Stimulated activated CD8-positive, alpha-beta memory T cell treated with anti-CD3 and anti-CD28 coated beads, Interleukin-15, amount 100 ng/mL, for 1 hour (primary cell): ENCODE measurements at regions not wholly inside any gene's neighbourhood (a gene's known extent, or its start where the extent isn't known, plus 50 kb on each side); places are given as distances from the start of the nearest gene placed in this dataset.
"Not testable (repeated sequence)": the region's sequence is repeated elsewhere in the genome, so short reads cannot be mapped to it uniquely, and the experiment has no call there.

Experiments used
- DNase-seq: peaks from one replicate; pipeline ENCODE4 v3.0.0-alpha.2; 2020; ENCODE audit warnings: low read depth

DNA sequence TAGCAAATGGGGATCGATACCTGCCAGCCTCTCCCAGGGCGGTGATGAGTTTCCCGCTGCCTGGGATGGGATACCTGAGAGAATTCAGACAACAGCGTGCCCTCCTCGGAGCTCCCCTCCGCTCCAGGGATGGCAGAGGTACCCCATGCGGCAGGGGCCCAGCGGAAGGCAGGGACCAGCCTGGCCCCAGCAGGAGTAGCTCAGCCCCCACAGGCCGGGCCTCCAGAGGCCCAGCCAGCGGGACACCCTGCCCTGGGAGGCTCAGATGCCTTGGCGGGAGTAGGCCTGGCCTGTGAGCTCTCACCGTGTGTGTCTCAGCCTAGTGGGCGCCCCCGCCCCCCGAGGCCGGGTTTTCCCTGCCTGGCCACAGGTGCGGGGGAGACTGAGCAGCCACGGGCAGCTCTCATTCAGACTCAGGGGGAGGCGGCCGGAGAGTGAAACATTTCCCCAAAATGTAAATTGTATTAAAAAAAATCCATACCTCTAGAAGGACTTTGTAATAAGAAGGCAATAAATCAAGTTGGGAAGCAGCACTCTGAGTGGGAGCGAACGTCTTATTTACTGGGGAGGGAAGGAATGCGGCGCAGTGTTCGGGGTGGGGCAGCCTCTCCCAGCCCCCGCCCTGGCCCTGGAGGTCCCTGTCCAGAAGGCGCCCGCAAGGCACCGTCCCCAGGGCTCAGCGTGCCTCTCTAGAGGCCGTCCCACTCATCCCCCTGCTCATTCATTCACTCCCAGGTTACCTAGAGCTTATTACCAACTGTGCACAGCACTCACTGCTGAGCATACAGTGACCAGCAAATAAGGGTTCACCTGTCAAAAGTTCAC is 888.0 kb downstream of the BRD1 start:
- no peak for DNase-seq

DNA sequence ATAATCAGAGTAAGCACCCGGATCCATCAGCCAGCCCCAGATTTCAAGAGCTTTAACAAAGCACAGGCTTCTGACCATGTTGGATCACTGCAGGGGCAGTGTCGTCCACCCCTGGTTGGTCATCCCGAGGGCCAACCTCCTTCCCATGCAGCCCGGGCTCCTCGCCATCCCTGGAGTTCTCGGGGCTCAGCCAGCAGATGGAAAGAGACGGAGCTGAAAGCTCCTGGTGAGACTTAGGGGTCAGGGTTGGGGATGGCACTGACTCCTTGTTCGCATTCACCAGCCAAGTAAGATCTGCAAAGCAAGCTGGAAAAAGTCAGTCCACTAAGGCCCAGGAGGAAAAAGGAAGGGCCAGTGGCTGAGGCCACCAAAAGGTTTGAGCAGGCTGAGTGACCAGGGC is 888.9 kb downstream of the BRD1 start:
- no peak for DNase-seq

GRCh38 chr22:48937032-48937639 is 890.5 kb downstream of the BRD1 start:
- no peak for DNase-seq

- no peak for DNase-seq
These were observed 891.3 kb downstream of the BRD1 start for GRCh38 chr22:48936391-48936790.

DNA sequence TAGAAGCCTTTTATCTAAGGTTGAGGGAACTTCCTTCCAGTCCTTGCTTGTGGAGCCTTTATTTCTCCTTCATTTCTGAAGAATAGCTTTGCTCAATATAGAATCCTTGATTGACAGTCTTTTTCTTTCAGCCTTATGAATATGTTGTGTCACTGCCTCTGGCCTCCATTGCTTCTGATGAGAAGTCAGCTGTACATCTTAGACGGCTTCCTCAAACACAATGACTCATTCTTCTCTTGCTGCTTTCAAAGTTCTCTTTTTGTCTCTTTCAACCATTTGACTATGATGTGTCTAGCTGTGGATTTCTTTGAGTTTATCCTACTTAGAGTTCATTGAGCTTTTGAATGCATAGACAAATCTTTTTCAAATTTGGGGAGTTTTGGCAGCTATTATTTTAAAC is 893.2 kb downstream of the BRD1 start:
- DNase-seq: no peak

DNA sequence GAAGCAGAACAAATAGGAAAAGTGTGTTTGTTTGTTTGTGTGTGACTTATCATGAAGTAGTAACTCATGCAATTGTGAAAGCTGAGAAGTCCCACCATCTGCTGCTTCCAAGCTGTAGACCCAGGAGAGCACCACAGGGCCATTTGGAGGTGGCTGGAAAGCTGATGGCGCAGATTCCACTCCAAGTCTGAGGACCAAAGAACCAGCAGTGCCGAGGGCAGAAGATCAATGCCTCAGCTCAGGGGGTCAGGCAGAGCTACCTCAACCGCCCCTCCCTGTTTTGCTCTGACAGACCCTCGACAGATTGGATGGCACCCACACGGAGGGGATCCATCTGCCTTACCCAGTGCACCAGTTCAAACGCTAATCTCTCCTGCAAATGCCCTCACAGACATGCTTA is 896.2 kb downstream of the BRD1 start:
- DNase-seq: no peak

DNA sequence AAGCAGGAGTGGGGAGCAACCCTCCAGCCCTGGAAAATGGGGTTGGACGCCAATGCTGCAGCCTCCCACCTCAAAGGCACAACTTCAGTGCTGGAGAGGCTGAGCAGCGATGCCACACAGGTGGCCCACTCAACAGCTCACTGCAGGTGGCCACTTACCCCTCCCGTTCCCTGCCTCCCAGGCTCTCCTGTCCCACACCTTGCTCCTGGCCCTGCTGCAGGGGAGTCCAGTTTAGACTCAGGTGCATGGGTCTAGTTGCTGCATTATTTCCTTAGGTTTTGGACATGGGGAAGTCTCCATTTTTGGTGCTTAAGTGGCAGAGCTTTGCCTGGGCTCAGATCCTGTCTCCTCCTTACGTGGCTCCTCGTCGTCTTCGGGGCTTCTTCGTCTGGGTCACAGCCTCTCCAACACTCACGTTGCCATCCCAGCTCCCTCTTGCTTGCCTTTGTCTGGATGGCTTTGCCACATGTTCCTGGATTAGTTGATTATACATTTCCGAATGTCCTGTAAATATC is 898.3 kb downstream of the BRD1 start:
- DNase-seq: no peak

GRCh38 chr22:48927591-48927990 is 900.1 kb downstream of the BRD1 start:
- DNase-seq: no peak

GRCh38 chr22:48926643-48927042 is 901.0 kb downstream of the BRD1 start:
- DNase-seq: no peak

DNA sequence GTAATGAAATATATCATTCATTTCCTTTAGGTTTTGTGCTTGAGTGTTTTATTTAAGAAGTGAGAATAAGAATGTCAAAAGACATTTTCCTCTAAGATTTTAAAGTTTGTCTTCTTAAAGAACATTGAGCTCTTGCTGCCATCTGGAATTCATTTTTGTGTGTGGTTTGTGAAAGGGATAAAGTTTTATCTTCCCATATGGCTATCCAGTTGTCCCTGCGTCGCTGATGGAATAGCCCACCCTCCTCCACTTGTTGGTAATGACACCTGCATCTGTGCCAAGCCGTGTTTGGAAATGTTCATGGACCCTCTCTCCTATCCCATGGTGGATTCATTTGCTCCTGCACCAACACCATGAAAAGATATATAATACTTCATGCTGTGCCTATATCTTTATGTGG is 901.5 kb downstream of the BRD1 start:
- no peak for DNase-seq

DNA sequence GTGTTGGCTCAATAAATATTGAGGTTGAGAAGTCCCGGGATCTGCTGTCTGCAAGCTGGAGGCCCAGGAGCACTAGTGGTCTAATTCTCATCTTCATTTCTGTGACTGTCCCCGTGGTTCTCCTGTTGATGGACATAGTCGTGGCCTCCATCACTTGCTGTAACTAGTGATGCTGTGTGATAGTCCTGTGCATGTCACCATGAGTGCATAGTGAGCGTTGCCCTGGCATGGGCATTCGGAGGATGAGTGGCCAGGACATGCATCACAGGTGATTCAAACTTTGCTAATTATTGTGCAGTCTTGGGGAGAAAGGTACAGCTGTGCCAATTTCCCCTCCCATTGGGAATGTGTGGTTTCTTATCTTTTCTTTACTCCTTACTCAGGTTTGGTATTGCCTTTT is 902.2 kb downstream of the BRD1 start:
- DNase-seq: no peak

- no peak for DNase-seq
These were observed 903.7 kb downstream of the BRD1 start for GRCh38 chr22:48923996-48924395.

GRCh38 chr22:48923165-48923865 is 904.4 kb downstream of the BRD1 start:
- no peak for DNase-seq

GRCh38 chr22:48921411-48921903 is 906.2 kb downstream of the BRD1 start:
- DNase-seq: no peak

DNA sequence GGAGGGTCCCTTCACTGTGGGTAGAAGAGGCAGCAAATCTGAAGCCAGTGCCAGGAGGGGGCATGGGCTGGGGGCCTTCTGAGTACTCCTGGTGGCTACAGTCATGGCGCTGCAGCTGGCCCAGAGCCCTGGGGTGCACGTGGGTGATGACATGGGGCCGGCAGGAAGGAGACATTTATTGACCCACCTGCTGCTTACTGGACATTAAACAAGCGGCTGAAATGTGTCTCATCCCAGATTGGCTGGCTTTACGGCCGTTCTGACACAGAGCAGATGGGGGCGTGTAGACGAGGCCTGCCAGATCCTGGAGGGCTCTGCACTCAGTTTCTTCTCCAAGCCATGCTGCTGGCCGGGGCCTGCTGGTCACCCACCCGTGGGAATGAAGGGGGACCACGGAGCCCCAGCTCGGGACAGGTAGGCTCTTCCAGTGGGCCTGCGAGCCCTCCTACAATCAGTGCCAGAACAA is 906.9 kb downstream of the BRD1 start:
- DNase-seq: no peak

GRCh38 chr22:48919851-48920589 is 907.7 kb downstream of the BRD1 start:
- no peak for DNase-seq

- no peak for DNase-seq
These were observed 908.5 kb downstream of the BRD1 start for GRCh38 chr22:48919187-48919590.

DNA sequence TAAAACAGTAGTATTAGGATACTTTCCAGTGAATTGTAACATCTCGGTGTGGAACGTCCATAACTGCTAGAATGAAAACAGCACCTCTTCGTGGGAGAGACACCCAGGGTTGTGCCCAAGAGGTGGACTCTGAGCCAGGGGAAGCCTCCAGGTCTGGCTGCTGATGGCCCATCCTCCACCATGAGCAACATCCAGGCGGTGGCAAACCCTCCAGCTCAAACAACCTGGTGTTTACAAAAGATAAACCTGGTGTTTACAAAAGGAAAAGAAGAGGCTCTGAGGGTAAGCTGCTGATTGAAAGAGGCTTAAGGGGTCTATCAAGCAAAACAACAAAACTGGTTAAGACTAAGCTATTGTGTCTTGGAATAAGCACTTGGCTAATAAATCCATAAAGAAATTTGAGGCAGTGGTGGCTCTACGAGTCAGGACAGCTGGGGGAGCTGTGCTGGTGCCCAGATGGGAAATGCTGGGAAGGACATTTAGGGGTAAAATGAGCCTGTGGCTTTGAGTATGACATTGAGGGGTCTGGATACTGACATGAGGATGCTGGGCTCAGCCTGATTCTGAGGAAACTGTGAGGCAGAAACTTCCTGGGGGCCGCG is 909.0 kb downstream of the BRD1 start:
- no peak for DNase-seq

DNA sequence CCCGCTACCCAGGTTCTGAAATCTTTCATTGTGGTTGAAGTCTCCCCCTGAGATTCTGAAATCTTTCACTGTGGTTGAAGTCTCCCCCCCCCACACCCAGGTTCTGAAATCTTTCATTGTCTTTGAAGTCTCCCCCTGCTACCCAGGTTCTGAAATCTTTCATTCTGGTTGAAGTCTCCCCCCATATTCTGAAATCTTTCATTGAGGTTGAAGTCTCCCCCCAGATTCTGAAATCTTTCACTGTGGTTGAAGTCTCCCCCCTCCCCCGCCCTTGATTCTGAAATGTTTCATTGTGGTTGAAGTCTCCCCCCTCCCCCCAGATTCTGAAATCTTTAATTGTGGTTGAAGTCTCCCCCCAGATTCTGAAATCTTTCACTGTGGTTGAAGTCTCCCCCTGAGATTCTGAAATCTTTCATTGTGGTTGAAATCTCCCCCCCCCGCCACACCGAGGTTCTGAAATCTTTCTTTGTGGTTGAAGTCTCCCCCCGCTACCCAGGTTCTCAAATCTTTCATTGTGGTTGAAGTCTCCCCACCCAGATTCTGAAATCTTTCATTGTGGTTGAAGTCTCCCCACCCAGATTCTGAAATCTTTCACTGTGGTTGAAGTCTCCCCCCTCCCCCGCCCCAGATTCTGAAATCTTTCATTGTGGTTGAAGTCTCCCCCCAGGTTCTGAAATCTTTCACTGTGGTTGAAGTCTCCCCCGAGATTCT is 915.2 kb downstream of the BRD1 start:
- DNase-seq: not testable (repeated sequence)

GRCh38 chr22:48911647-48912046 is 916.0 kb downstream of the BRD1 start:
- DNase-seq: not testable (repeated sequence)

GRCh38 chr22:48911067-48911466 is 916.6 kb downstream of the BRD1 start:
- not testable (repeated sequence) for DNase-seq
